HG03108 (cell line): ENCODE measurements at regions not wholly inside any gene's neighbourhood (a gene's known extent, or its start where the extent isn't known, plus 50 kb on each side); places are given as distances from the start of the nearest gene placed in this dataset.

Experiments used
- ATAC-seq: cut with Tn5 transposase; IDR thresholded peaks from one replicate; pipeline ENCODE4 v1.9.1; 2021; ENCODE audit warnings: moderate library complexity; ENCODE audit not compliant: unreplicated experiment

GRCh38 chr12:45665941-45666340 lies 63.6 kb upstream of the ARID2 start:
- ATAC-seq: no peak

GRCh38 chr12:45666396-45666795 lies 63.1 kb upstream of the ARID2 start:
- ATAC-seq: no peak

- ATAC-seq: no peak
Measured at GRCh38 chr12:45666816-45667215, 62.7 kb upstream of the ARID2 start.

- no peak for ATAC-seq
Measured at GRCh38 chr12:45667761-45668160, 61.7 kb upstream of the ARID2 start.

- peak; percentile 5 for ATAC-seq
Measured at GRCh38 chr12:45668641-45669040, 60.9 kb upstream of the ARID2 start.

- ATAC-seq: peak; percentile 89
Measured at GRCh38 chr12:45669093-45669492, 60.4 kb upstream of the ARID2 start.

GRCh38 chr12:45669792-45670191 lies 59.7 kb upstream of the ARID2 start:
- no peak for ATAC-seq

GRCh38 chr12:45670346-45671065 lies 59.0 kb upstream of the ARID2 start:
- ATAC-seq: peak; percentile 46

GRCh38 chr12:45671254-45671653 lies 58.3 kb upstream of the ARID2 start:
- ATAC-seq: no peak

- no peak for ATAC-seq
Measured at GRCh38 chr12:45674181-45674977, 55.1 kb upstream of the ARID2 start.

GRCh38 chr12:45675534-45675933 lies 54.0 kb upstream of the ARID2 start:
- ATAC-seq: no peak
